ENCODE measurements at regions not wholly inside any gene's neighbourhood (a gene's known extent, or its start where the extent isn't known, plus 50 kb on each side); places are given as distances from the start of the nearest gene placed in this dataset.
"Not testable (repeated sequence)": the region's sequence is repeated elsewhere in the genome, so short reads cannot be mapped to it uniquely, and the experiment has no call there.

- H3K27ac Mint-ChIP-seq: no peak overlapping the region
- Histone ChIP-seq H3K4me1 (ENCODE audit: insufficient read depth, low read length) (no peaks in the 10 kb centered on the region), H3K36me3 (ENCODE audit: insufficient read depth, low read length) (no peaks in the 10 kb centered on the region), H3K4me3 (ENCODE audit: low read length) (no peak overlapping the region), H3K27ac (ENCODE audit: low read depth, low read length) (no peak overlapping the region), H3K9me3 (ENCODE audit: low read length) (no peaks in the 10 kb centered on the region), H3K27me3 (ENCODE audit: insufficient read depth, low read length, poor library complexity, severe bottlenecking) (no peaks in the 10 kb centered on the region)
- DNase-seq: no peak
- no peak overlapping the region for H3K4me3 Mint-ChIP-seq
- peaks cover 6 to 9% of the 10 kb centered on the region in 2 donors for H3K27me3 Mint-ChIP-seq
- CTCF ChIA-PET: no interaction called here
- H3K4me1 Mint-ChIP-seq: no peaks in the 10 kb centered on the region
- H3K36me3 Mint-ChIP-seq: no peaks in the 10 kb centered on the region
- H3K9me3 Mint-ChIP-seq: peaks cover 0 to 3% (median 0%) of the 10 kb centered on the region in 5 donors
- POLR2A ChIA-PET: no interaction called here
Measured at GRCh38 chr15:26029146-26029545, 166.0 kb upstream of the ATP10A start.

- Histone ChIP-seq H3K36me3 (ENCODE audit: insufficient read depth, low read length) (no peaks in the 10 kb centered on the region), H3K27ac (ENCODE audit: low read depth, low read length) (no peak overlapping the region), H3K9me3 (ENCODE audit: low read length) (no peaks in the 10 kb centered on the region), H3K4me3 (ENCODE audit: low read length) (no peak overlapping the region), H3K27me3 (ENCODE audit: insufficient read depth, low read length, poor library complexity, severe bottlenecking) (no peaks in the 10 kb centered on the region), H3K4me1 (ENCODE audit: insufficient read depth, low read length) (no peaks in the 10 kb centered on the region)
- Mint-ChIP-seq H3K4me3 (no peak overlapping the region), H3K4me1 (no peaks in the 10 kb centered on the region), H3K27me3 (peaks cover 6 to 9% of the 10 kb centered on the region in 2 donors), H3K9me3 (peaks cover 0 to 3% (median 0%) of the 10 kb centered on the region in 5 donors), H3K27ac (no peak overlapping the region), H3K36me3 (no peaks in the 10 kb centered on the region)
- CTCF ChIA-PET: no interaction called here
- POLR2A ChIA-PET: no interaction called here
- no peak for DNase-seq
Measured at GRCh38 chr15:26028086-26028740, 165.1 kb upstream of the ATP10A start.

- H3K36me3 Mint-ChIP-seq; H3K27ac Mint-ChIP-seq; H3K9me3 ChIP-seq (ENCODE audit: low read length); POLR2A ChIA-PET; H3K27me3 ChIP-seq (ENCODE audit: insufficient read depth, low read length, poor library complexity, severe bottlenecking); H3K4me3 Mint-ChIP-seq; H3K4me1 ChIP-seq (ENCODE audit: insufficient read depth, low read length); DNase-seq; H3K36me3 ChIP-seq (ENCODE audit: insufficient read depth, low read length); H3K4me3 ChIP-seq (ENCODE audit: low read length); H3K4me1 Mint-ChIP-seq; H3K27me3 Mint-ChIP-seq; H3K9me3 Mint-ChIP-seq; H3K27ac ChIP-seq (ENCODE audit: low read depth, low read length); CTCF ChIA-PET: not testable (repeated sequence)
Measured at GRCh38 chr15:26026671-26027070, 163.5 kb upstream of the ATP10A start.

GRCh38 chr15:26024241-26024640 is 161.1 kb upstream of the ATP10A start:
- Histone ChIP-seq H3K4me3 (ENCODE audit: low read length) (no peak overlapping the region), H3K27ac (ENCODE audit: low read depth, low read length) (no peak overlapping the region), H3K36me3 (ENCODE audit: insufficient read depth, low read length) (no peaks in the 10 kb centered on the region), H3K4me1 (ENCODE audit: insufficient read depth, low read length) (no peaks in the 10 kb centered on the region), H3K27me3 (ENCODE audit: insufficient read depth, low read length, poor library complexity, severe bottlenecking) (no peaks in the 10 kb centered on the region), H3K9me3 (ENCODE audit: low read length) (no peaks in the 10 kb centered on the region)
- no peak for DNase-seq
- ChIA-PET CTCF (no interaction called here), POLR2A (no interaction called here)
- no peak overlapping the region for H3K27ac Mint-ChIP-seq
- peaks cover 0 to 4% (median 0%) of the 10 kb centered on the region in 5 donors for H3K9me3 Mint-ChIP-seq
- H3K4me1 Mint-ChIP-seq: no peaks in the 10 kb centered on the region
- H3K4me3 Mint-ChIP-seq: no peak overlapping the region
- peaks cover 0 to 6% of the 10 kb centered on the region in 2 donors for H3K27me3 Mint-ChIP-seq
- H3K36me3 Mint-ChIP-seq: no peaks in the 10 kb centered on the region

GRCh38 chr15:26023691-26024090 is 160.6 kb upstream of the ATP10A start:
- Histone ChIP-seq H3K36me3 (ENCODE audit: insufficient read depth, low read length) (no peaks in the 10 kb centered on the region), H3K4me3 (ENCODE audit: low read length) (no peak overlapping the region), H3K27me3 (ENCODE audit: insufficient read depth, low read length, poor library complexity, severe bottlenecking) (no peaks in the 10 kb centered on the region), H3K9me3 (ENCODE audit: low read length) (no peaks in the 10 kb centered on the region), H3K4me1 (ENCODE audit: insufficient read depth, low read length) (no peaks in the 10 kb centered on the region), H3K27ac (ENCODE audit: low read depth, low read length) (no peak overlapping the region)
- no peak for DNase-seq
- CTCF ChIA-PET: no interaction called here
- H3K4me1 Mint-ChIP-seq: no peaks in the 10 kb centered on the region
- no peak overlapping the region for H3K4me3 Mint-ChIP-seq
- H3K27me3 Mint-ChIP-seq: peaks cover 0 to 2% of the 10 kb centered on the region in 2 donors
- peaks cover 0 to 4% (median 0%) of the 10 kb centered on the region in 5 donors for H3K9me3 Mint-ChIP-seq
- POLR2A ChIA-PET: no interaction called here
- H3K36me3 Mint-ChIP-seq: no peaks in the 10 kb centered on the region
- H3K27ac Mint-ChIP-seq: no peak overlapping the region

GRCh38 chr15:26023231-26023630 is 160.1 kb upstream of the ATP10A start:
- Mint-ChIP-seq H3K27ac (no peak overlapping the region), H3K9me3 (peaks cover 0 to 4% (median 0%) of the 10 kb centered on the region in 5 donors), H3K4me3 (no peak overlapping the region), H3K4me1 (no peaks in the 10 kb centered on the region), H3K27me3 (no peaks in the 10 kb centered on the region), H3K36me3 (no peaks in the 10 kb centered on the region)
- no peak for DNase-seq
- Histone ChIP-seq H3K27ac (ENCODE audit: low read depth, low read length) (no peak overlapping the region), H3K27me3 (ENCODE audit: insufficient read depth, low read length, poor library complexity, severe bottlenecking) (no peaks in the 10 kb centered on the region), H3K4me3 (ENCODE audit: low read length) (no peak overlapping the region), H3K4me1 (ENCODE audit: insufficient read depth, low read length) (no peaks in the 10 kb centered on the region), H3K36me3 (ENCODE audit: insufficient read depth, low read length) (no peaks in the 10 kb centered on the region), H3K9me3 (ENCODE audit: low read length) (no peaks in the 10 kb centered on the region)
- CTCF ChIA-PET: no interaction called here
- POLR2A ChIA-PET: no interaction called here

GRCh38 chr15:26020871-26021270 is 157.7 kb upstream of the ATP10A start:
- H3K27ac Mint-ChIP-seq: peak overlapping the region in 1 of 8 donors; percentile 75
- H3K9me3 Mint-ChIP-seq: peaks cover 0 to 5% (median 0%) of the 10 kb centered on the region in 5 donors
- no peaks in the 10 kb centered on the region for H3K36me3 Mint-ChIP-seq
- H3K27me3 Mint-ChIP-seq: peaks cover 0 to 7% of the 10 kb centered on the region in 2 donors
- Histone ChIP-seq H3K27me3 (ENCODE audit: insufficient read depth, low read length, poor library complexity, severe bottlenecking) (no peaks in the 10 kb centered on the region), H3K27ac (ENCODE audit: low read depth, low read length) (no peak overlapping the region), H3K4me3 (ENCODE audit: low read length) (no peak overlapping the region), H3K9me3 (ENCODE audit: low read length) (no peaks in the 10 kb centered on the region), H3K36me3 (ENCODE audit: insufficient read depth, low read length) (no peaks in the 10 kb centered on the region), H3K4me1 (ENCODE audit: insufficient read depth, low read length) (no peaks in the 10 kb centered on the region)
- DNase-seq: no peak
- no peaks in the 10 kb centered on the region for H3K4me1 Mint-ChIP-seq
- no peak overlapping the region for H3K4me3 Mint-ChIP-seq
- POLR2A ChIA-PET: no interaction called here
- CTCF ChIA-PET: no interaction called here

GRCh38 chr15:26017665-26018064 is 154.5 kb upstream of the ATP10A start:
- H3K9me3 Mint-ChIP-seq: peaks cover 0 to 5% (median 1%) of the 10 kb centered on the region in 5 donors
- peaks cover 0 to 2% (median 0%) of the 10 kb centered on the region in 3 donors for H3K36me3 Mint-ChIP-seq
- no peaks in the 10 kb centered on the region for H3K4me1 ChIP-seq (ENCODE audit: insufficient read depth, low read length)
- no peaks in the 10 kb centered on the region for H3K27me3 ChIP-seq (ENCODE audit: insufficient read depth, low read length, poor library complexity, severe bottlenecking)
- POLR2A ChIA-PET: no interaction called here
- peaks cover 2 to 11% of the 10 kb centered on the region in 2 donors for H3K27me3 Mint-ChIP-seq
- H3K9me3 ChIP-seq (ENCODE audit: low read length): no peaks in the 10 kb centered on the region
- CTCF ChIA-PET: no interaction called here
- no peak for DNase-seq
- H3K4me1 Mint-ChIP-seq: no peaks in the 10 kb centered on the region
- H3K4me3 Mint-ChIP-seq: no peak overlapping the region
- no peak overlapping the region for H3K27ac ChIP-seq (ENCODE audit: low read depth, low read length)
- H3K27ac Mint-ChIP-seq: no peak overlapping the region
- no peaks in the 10 kb centered on the region for H3K36me3 ChIP-seq (ENCODE audit: insufficient read depth, low read length)
- H3K4me3 ChIP-seq (ENCODE audit: low read length): no peak overlapping the region

All from CD8-positive, alpha-beta memory T cell (primary cell).